C4-2B (cell line): ENCODE measurements at regions not wholly inside any gene's neighbourhood (a gene's known extent, or its start where the extent isn't known, plus 50 kb on each side); places are given as distances from the start of the nearest gene placed in this dataset.

Experiments used
- CTCF ChIP-seq: fragments of 450-650 bp; conservative IDR thresholded peaks from 2 replicates; pipeline ENCODE4 v1.5.1; 2017; ENCODE audit warnings: mild to moderate bottlenecking
- ZFX ChIP-seq: fragments of 450-650 bp; IDR thresholded peaks from 2 replicates; pipeline ENCODE4 v1.6.1; 2017

GRCh38 chr10:121302541-121303180 is 295.6 kb downstream of the FGFR2 start:
- TF ChIP-seq CTCF (no peak), ZFX (no peak)
